Sigmoid colon (tissue), 6 donors: ENCODE measurements at regions not wholly inside any gene's neighbourhood (a gene's known extent, or its start where the extent isn't known, plus 50 kb on each side); places are given as distances from the start of the nearest gene placed in this dataset.

ENCODE experiments used
- DNase-seq: peaks from one replicate; pipeline ENCODE4 v3.0.0-alpha.2; 2019
- H3K27ac ChIP-seq, 4 donors: fragments of 200-600 bp; sonication (generic); one replicate each; pipeline ENCODE4 v1.5.1; 2016 to 2019; ENCODE audit warnings: mild to moderate bottlenecking in 1 of 4
- H3K27me3 ChIP-seq, 3 donors: fragments of 200-600 bp; sonication (generic); one replicate each; pipeline ENCODE4 v1.5.1; 2019; ENCODE audit warnings: mild to moderate bottlenecking in 1 of 3
- H3K36me3 ChIP-seq, 4 donors: fragments of 200-600 bp; sonication (generic); one replicate each; pipeline ENCODE4 v1.5.1; 2016 to 2019
- H3K4me1 ChIP-seq, 4 donors: fragments of 200-600 bp; sonication (generic); one replicate each; pipeline ENCODE4 v1.5.1; 2017 to 2019
- H3K4me3 ChIP-seq, 4 donors: fragments of 200-600 bp; sonication (generic); one replicate each; pipeline ENCODE4 v1.5.1; 2017 to 2019; ENCODE audit warnings: mild to moderate bottlenecking in 2 of 4, moderate library complexity in 1 of 4
- H3K9me3 ChIP-seq, 4 donors: fragments of 200-600 bp in 3 of 4; sonication (generic) in 3 of 4; one replicate each; pipeline versions ENCODE4 v1.5.1 to v1.6.1; 2013 to 2019
- EP300 ChIP-seq, 4 donors: sonication (generic); formaldehyde crosslinking; IDR thresholded peaks; one replicate each; pipeline ENCODE4 v1.6.1; 2017; ENCODE audit warnings: antibody characterized with exemption in 4 of 4
- POLR2A ChIP-seq, 2 donors: fragments of 450-650 bp; IDR thresholded peaks; one replicate each; pipeline ENCODE4 v1.6.1; 2016; ENCODE audit warnings: antibody characterized with exemption in 2 of 2, mild to moderate bottlenecking in 2 of 2, moderate library complexity in 2 of 2
- POLR2AphosphoS5 ChIP-seq, 4 donors: sonication (generic); formaldehyde crosslinking; IDR thresholded peaks; one replicate each; pipeline ENCODE4 v1.6.1; 2017; ENCODE audit warnings: antibody characterized with exemption in 4 of 4
- WGBS, 2 donors: extraction: QIAGEN DNeasy Blood & Tissue Kit; methylation state at CpG; one replicate each; pipeline ENCODE4 v1.1.7; 2013; 5-methylcytosine and 5-hydroxymethylcytosine counted together
- intact Hi-C: fragments of 100-400 bp; cut with DNase I; formaldehyde crosslinking; loops from one replicate; pipeline ENCODE4 v1.15.1; 2023
- TF ChIP-seq, protein P1 (sequence below), 4 experiments: fragments of 450-650 bp in 3 of 4; fragments of 200-600 bp in 1 of 4; IDR thresholded peaks; one replicate each; pipeline ENCODE4 v1.5.1; 2016 to 2019; ENCODE audit warnings: antibody characterized with exemption in 4 of 4, mild to moderate bottlenecking in 3 of 4, moderate library complexity in 2 of 4
- donor health status: healthy with polysubstance abuse.
- donor health status: healthy.

DNA sequence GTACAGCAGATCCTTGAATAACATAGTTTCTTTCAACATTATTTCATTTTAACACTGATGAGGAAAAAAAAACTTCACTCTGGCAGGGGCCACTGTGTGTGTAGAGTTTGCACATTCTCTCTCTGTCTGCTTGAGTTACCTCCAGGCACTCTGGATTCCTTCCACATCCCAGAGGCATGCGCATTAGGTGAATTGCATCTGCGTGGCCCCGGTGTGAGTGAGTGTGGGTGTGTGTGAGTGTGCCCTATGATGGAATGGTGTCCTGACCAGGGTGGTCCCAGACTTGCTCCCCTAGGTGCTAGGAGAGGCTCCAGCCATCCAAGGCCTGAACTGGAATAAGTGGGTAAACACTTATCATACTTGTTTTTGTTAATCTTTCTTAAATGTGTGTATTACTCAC lies 90.6 kb upstream of the LRIG3 start:
- H3K4me1 ChIP-seq, result no peaks in the 10 kb centered on the region
- no peak for DNase-seq
- no peaks in the 10 kb centered on the region for H3K27me3 ChIP-seq
- no peak overlapping the region for H3K27ac ChIP-seq
- TF ChIP-seq POLR2A (IDR thresholded peaks at IDR 0.05) (no peak), POLR2AphosphoS5 (IDR thresholded peaks at IDR 0.05) (no peak)
- TF ChIP-seq, protein P1, sequence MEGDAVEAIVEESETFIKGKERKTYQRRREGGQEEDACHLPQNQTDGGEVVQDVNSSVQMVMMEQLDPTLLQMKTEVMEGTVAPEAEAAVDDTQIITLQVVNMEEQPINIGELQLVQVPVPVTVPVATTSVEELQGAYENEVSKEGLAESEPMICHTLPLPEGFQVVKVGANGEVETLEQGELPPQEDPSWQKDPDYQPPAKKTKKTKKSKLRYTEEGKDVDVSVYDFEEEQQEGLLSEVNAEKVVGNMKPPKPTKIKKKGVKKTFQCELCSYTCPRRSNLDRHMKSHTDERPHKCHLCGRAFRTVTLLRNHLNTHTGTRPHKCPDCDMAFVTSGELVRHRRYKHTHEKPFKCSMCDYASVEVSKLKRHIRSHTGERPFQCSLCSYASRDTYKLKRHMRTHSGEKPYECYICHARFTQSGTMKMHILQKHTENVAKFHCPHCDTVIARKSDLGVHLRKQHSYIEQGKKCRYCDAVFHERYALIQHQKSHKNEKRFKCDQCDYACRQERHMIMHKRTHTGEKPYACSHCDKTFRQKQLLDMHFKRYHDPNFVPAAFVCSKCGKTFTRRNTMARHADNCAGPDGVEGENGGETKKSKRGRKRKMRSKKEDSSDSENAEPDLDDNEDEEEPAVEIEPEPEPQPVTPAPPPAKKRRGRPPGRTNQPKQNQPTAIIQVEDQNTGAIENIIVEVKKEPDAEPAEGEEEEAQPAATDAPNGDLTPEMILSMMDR (IDR thresholded peaks at IDR 0.05), result no peak
- H3K36me3 ChIP-seq, result no peaks in the 10 kb centered on the region
- intact Hi-C loops, result no loop called here
- no peaks in the 10 kb centered on the region for H3K9me3 ChIP-seq
- no peak overlapping the region for H3K4me3 ChIP-seq
- WGBS, 2 donors, result 95 to 96% methylated on average over 3 of the region's 3 CpGs

DNA sequence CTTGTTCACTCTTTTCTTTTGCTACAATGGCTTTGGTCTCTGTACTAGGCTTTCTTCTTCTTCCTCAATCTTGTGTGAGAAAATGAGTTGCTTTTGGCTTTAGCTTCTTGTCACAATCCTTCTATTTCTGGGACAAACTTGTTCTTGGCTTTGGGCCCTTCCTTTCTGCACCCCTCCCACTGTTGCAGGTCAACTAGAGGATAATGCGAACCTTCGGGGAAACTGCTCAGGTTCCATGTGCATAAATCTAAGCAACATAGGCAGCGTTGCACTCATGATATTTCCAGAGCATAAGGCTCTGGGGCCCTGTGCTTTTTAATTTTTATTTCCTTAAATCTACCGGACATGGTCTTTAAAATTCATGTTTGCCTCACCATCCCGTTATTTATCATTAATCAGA lies 89.8 kb upstream of the LRIG3 start:
- intact Hi-C loops, result no loop called here

DNA sequence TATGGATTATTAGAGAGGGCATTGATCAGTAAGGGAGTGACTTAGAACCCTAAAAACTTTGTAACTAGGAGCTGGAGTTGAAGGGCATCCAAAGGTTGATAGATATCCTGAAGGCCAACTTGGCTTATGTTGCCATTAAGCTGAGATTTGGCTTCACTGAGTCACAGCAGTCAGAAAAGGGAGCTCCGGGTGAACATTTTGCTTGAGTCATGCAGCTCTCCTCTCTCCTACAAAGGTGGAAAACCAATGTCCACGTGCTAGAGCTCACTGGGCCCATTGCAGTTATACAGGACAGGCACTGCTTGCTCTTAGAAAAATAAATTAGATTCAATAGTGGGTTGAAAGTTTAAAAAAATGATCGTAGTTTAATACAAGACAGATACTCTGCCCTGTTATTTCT lies 87.3 kb upstream of the LRIG3 start:
- no peak for DNase-seq
- TF ChIP-seq POLR2AphosphoS5 (IDR thresholded peaks at IDR 0.05) (no peak), POLR2A (IDR thresholded peaks at IDR 0.05) (no peak), EP300 (IDR thresholded peaks at IDR 0.05) (no peak)
- TF ChIP-seq, protein P1 (IDR thresholded peaks at IDR 0.05), result no peak
- no peaks in the 10 kb centered on the region for H3K36me3 ChIP-seq
- intact Hi-C loops, result no loop called here
- no peaks in the 10 kb centered on the region for H3K9me3 ChIP-seq
- H3K4me3 ChIP-seq, result no peak overlapping the region
- no peak overlapping the region for H3K27ac ChIP-seq
- 73 to 86% methylated on average over 3 of the region's 3 CpGs for WGBS, 2 donors
- H3K4me1 ChIP-seq, result no peaks in the 10 kb centered on the region
- H3K27me3 ChIP-seq, result no peaks in the 10 kb centered on the region

More for the DNA sequence above, 89.8 kb upstream of the LRIG3 start:
- no peaks in the 10 kb centered on the region for H3K4me1 ChIP-seq
- no peaks in the 10 kb centered on the region for H3K36me3 ChIP-seq
- H3K27ac ChIP-seq, result no peak overlapping the region
- H3K4me3 ChIP-seq, result no peak overlapping the region
- WGBS, 2 donors, result 93 to 96% methylated on average over 5 of the region's 5 CpGs
- H3K27me3 ChIP-seq, result no peaks in the 10 kb centered on the region
- H3K9me3 ChIP-seq, result no peaks in the 10 kb centered on the region
- DNase-seq, result no peak
- TF ChIP-seq POLR2A (IDR thresholded peaks at IDR 0.05), result no peak
- TF ChIP-seq, protein P1 (IDR thresholded peaks at IDR 0.05), result no peak
- no peak for TF ChIP-seq EP300 (IDR thresholded peaks at IDR 0.05)
- TF ChIP-seq POLR2AphosphoS5 (IDR thresholded peaks at IDR 0.05), result no peak

DNA sequence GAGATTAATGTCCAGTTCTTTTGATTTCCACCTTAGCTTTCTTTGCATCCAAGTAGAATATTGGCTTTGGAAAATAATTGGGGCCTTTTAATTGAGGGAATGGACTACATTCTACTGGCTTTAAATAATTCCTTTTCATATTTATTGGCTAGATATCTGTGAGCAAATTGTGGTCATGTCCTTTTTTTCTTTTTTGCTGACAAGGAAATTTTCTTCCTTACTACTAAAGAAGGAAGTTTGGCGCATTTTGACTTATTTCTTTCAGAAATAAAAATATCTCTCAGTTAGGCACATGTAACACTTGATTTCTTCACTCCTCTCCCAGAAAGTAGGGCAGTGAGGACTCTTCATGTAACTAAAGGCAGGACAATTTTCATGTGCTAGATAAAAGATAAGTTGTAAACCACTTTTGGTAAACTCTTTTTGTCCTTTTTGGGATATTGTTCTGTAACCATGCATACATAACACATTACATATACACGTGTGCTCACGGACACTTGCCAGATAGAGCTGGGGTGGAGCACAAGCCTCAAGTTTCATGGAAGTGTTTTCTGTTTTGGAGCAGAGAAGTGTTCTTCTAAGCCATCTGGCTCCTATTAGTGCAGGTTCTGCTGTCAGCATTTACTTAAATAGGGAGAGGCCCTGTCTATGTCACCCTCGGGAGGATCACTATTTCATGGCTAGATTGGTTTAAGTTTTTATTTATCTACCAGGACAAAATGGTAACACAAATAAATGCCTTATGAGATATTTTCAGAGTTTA lies 85.1 kb upstream of the LRIG3 start:
- intact Hi-C loops, result no loop called here
- Histone ChIP-seq H3K27me3 (no peaks in the 10 kb centered on the region), H3K4me3 (no peak overlapping the region), H3K27ac (peak overlapping the region in 1 of 4 donors; percentile 33), H3K4me1 (no peaks in the 10 kb centered on the region), H3K9me3 (no peaks in the 10 kb centered on the region), H3K36me3 (no peaks in the 10 kb centered on the region)
- TF ChIP-seq POLR2AphosphoS5 (IDR thresholded peaks at IDR 0.05), result no peak
- TF ChIP-seq, protein P1 (IDR thresholded peaks at IDR 0.05), result no peak
- no peak for TF ChIP-seq POLR2A (IDR thresholded peaks at IDR 0.05)
- no peak for TF ChIP-seq EP300 (IDR thresholded peaks at IDR 0.05)
- 83 to 86% methylated on average over 4 of the region's 4 CpGs for WGBS, 2 donors
- no peak for DNase-seq

DNA sequence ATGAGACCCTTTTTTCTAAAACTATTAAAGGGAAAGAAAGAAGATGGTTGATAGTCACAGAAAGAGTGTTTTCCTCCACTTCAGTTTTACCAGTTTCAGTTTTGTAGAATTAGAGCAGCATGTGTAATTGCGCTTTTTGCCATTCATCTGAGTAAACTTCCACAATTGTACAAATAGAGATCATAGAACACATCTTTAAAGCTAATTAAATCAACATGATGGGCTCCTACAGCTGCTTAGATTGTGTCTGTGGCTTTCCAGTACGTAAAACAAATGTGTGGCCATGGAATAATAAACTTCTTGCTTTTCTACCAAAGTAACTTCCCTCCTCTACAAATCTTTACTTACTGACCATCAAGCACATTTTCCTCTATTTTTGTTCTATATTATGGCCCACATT lies 84.2 kb upstream of the LRIG3 start:
- no peak for DNase-seq
- no peak overlapping the region for H3K4me3 ChIP-seq
- WGBS, 2 donors, result 86 to 94% methylated on average over 2 of the region's 2 CpGs
- H3K9me3 ChIP-seq, result no peaks in the 10 kb centered on the region
- H3K27me3 ChIP-seq, result no peaks in the 10 kb centered on the region
- H3K27ac ChIP-seq, result no peak overlapping the region
- no peaks in the 10 kb centered on the region for H3K4me1 ChIP-seq
- TF ChIP-seq POLR2AphosphoS5 (IDR thresholded peaks at IDR 0.05), result no peak
- intact Hi-C loops, result no loop called here
- no peaks in the 10 kb centered on the region for H3K36me3 ChIP-seq
